ENCODE measurements at regions not wholly inside any gene's neighbourhood (a gene's known extent, or its start where the extent isn't known, plus 50 kb on each side); places are given as distances from the start of the nearest gene placed in this dataset.

GRCh38 chr2:42978175-42978886 lies 185.9 kb upstream of the HAAO start:
- Histone ChIP-seq H3K4me1 (peaks cover 0 to 29% of the 10 kb centered on the region in 2 donors), H3K27ac (no peak overlapping the region), H3K27me3 (peaks cover 0 to 3% of the 10 kb centered on the region in 2 donors), H3K36me3 (no peaks in the 10 kb centered on the region), H3K4me3 (no peak overlapping the region), H3K9me3 (no peaks in the 10 kb centered on the region)
- no peak for ATAC-seq
- no peak for DNase-seq
- intact Hi-C loops (cut with DNase I), result loop anchor here in 1 of 2 donors (5.0 kb wide), 1 partner anchor 249 kb away; the partner anchor contains the start of gene ZFP36L2
- no peak for TF ChIP-seq CTCF (IDR thresholded peaks at IDR 0.05)

GRCh38 chr2:42977270-42978174 lies 185.1 kb upstream of the HAAO start:
- Histone ChIP-seq H3K27ac (no peak overlapping the region), H3K4me3 (no peak overlapping the region), H3K36me3 (no peaks in the 10 kb centered on the region), H3K27me3 (peaks cover 0 to 3% of the 10 kb centered on the region in 2 donors), H3K9me3 (no peaks in the 10 kb centered on the region), H3K4me1 (peaks cover 0 to 29% of the 10 kb centered on the region in 2 donors)
- DNase-seq (no peak), ATAC-seq (no peak)
- no peak for TF ChIP-seq CTCF (IDR thresholded peaks at IDR 0.05)
- intact Hi-C loops (cut with DNase I), result loop anchor here in 1 of 2 donors (5.0 kb wide), 1 partner anchor 250 kb away; the partner anchor contains the start of gene ZFP36L2

GRCh38 chr2:42976351-42976750 lies 184.0 kb upstream of the HAAO start:
- no peaks in the 10 kb centered on the region for H3K9me3 ChIP-seq
- H3K4me3 ChIP-seq, result no peak overlapping the region
- H3K27me3 ChIP-seq, result peaks cover 0 to 3% of the 10 kb centered on the region in 2 donors
- H3K4me1 ChIP-seq, result peaks cover 4 to 29% of the 10 kb centered on the region in 2 donors
- intact Hi-C loops (cut with DNase I), result loop anchor here in 1 of 2 donors (5.0 kb wide), 1 partner anchor 251 kb away; the partner anchor contains the start of gene ZFP36L2
- DNase-seq (no peak), ATAC-seq (no peak)
- H3K36me3 ChIP-seq, result no peaks in the 10 kb centered on the region
- peak overlapping the region in 1 of 2 donors; percentile 71 for H3K27ac ChIP-seq
- no peak for TF ChIP-seq CTCF (IDR thresholded peaks at IDR 0.05)

GRCh38 chr2:42974721-42975717 lies 182.6 kb upstream of the HAAO start:
- peak overlapping the region in 1 of 2 donors; percentile 33 for H3K4me3 ChIP-seq
- peaks cover 4 to 29% of the 10 kb centered on the region in 2 donors for H3K4me1 ChIP-seq
- H3K36me3 ChIP-seq, result no peaks in the 10 kb centered on the region
- H3K9me3 ChIP-seq, result no peaks in the 10 kb centered on the region
- peaks cover 0 to 3% of the 10 kb centered on the region in 2 donors for H3K27me3 ChIP-seq
- intact Hi-C loops (cut with DNase I), result loop anchor here in 1 of 2 donors (5.0 kb wide), 1 partner anchor 252 kb away; the partner anchor contains the start of gene ZFP36L2
- ATAC-seq, result peak; percentile 95
- peak overlapping the region in 1 of 2 donors; percentile 71 for H3K27ac ChIP-seq
- peak; percentile 71 to 93 (median 80) for DNase-seq
- peak; percentile 90 for TF ChIP-seq CTCF (IDR thresholded peaks at IDR 0.05)
